Mucosa of gallbladder (tissue), 1 donor: ENCODE measurements at regions not wholly inside any gene's neighbourhood (a gene's known extent, or its start where the extent isn't known, plus 50 kb on each side); places are given as distances from the start of the nearest gene placed in this dataset.

Source experiments
- DNase-seq: peaks from one replicate; pipeline ENCODE4 v3.0.0-alpha.2; 2020; ENCODE audit warnings: low spot score
- donor health status: DM: no; HTN: no; CAD: no.

DNA sequence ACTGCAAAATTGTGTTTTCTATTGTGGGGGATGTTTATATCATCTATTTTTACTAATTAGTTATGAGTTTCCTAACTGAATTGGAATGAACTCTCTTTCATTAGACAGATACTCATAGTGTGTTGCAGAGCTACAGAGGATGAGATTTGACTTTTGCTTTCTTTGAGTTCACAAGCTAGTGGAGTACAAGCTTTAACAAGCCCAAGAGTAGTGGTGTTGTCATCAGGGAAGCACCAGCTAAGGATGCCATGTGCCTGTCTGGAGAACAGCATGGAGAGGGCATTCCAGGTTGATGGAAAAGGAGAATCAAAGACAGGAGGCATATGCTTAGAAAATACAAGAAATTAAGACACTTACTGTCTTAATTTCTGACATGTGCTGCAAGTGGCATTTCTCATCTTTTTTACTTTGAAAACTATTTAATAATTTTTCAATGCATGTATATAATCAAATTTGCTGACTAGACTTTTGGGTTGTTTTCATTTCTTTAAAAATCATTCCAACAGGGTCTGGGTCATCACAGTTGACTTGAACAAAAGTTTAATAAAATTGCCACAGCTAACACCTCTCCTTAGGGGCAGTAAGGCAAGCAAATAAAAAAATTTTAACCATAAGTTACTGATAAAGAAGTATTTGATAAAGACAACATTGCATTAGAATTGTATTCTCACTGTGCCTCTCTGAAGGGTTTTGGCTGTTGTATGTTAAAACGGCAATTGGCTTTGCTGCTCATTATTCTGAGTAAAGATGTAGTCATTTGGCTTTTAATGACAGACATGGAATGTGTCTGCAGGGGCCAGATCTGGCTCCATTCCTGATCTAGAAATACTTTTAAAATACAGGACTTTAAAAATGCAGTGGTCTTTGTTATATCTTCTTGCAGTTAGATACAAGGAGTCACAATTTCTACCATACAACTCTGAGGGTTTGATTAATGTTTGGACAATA lies 323.7 kb upstream of the CDH11 start:
- DNase-seq, result no peak

DNA sequence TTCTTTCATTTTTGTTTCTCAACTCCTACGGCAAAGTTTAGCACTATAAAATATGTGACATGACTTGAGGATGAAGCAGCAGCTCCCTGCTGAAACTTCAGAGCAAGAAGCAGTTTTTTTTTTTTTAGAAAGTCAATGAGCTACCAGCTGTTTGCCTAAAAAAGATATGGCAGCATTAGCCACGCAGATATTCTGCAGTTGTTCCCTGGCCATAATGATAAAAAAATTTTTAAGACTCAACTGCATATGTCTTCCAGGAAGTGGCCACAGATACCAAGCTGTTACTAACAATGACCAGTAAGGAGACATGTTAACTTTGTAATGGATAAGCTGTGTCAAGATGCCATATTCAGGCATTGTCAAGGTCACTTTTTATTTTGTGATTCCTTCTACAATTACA lies 319.6 kb upstream of the CDH11 start:
- no peak for DNase-seq

DNA sequence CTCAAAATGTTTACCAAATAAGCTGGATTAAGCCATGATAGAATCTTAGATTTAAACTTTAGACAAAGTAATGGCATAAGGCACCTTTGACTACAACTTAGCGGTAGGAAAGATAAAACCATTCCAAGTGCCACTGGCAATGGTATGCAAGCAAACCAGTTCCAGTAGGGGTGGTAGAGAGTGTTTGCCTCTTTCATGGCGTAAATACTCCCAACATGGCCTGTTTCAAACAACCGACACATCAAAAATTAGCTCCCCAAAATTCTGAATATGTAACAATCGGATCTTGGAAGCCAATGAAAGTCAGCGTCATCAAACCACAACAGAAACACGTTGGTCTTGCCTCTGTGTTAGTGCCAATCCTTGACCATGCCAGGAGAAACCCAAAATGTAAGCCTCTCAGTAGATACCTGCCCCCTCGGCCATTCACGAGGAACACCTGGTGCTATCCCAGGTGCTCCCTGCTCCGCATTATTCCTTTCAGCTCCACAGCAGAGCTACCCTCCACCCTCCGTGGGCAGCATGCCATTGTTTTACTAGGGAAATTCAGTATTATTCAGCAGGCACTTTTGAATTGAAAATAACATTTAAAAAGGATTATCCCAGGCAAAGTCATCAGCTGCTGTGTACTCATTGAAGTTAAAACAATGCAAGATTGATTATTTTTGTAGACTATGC lies 307.8 kb upstream of the CDH11 start:
- no peak for DNase-seq

DNA sequence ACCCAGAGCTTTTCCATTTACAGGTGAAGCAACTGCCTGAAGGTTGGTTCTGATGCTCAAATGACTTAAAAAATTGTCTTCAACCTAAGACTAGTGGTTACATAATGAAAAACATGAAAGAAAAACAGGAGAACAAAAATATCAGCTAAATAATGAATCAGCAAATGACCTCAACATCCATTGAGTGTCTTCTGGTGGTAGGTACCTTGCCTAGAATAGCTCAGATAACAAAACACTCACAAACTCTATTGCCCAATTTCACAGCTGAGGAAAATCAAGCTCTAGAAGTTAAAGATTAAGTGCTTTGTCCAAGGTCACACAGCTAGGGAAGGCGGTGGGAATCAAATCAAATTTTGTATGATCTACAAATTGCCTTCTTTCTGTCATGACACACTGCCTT lies 304.6 kb upstream of the CDH11 start:
- DNase-seq, result no peak

DNA sequence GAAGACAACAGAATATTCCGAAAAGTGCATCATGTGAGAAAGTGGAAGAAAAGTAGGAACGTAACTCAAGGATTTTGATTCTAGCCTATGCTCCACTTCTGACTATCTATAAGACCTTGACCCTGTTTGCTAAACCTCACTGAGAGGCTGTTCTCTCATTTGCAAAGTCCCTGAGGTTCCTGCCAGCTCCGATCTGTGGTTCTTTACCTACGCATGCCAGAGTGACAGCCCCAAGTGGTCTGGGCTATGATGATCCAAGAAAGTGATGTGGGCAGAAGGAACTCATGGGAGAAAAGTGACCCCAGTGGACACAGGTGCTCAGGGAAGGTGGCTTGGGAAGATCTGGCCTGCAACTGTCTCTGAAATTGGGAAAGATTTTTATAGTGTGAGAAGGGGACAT lies 301.1 kb upstream of the CDH11 start:
- DNase-seq, result no peak

DNA sequence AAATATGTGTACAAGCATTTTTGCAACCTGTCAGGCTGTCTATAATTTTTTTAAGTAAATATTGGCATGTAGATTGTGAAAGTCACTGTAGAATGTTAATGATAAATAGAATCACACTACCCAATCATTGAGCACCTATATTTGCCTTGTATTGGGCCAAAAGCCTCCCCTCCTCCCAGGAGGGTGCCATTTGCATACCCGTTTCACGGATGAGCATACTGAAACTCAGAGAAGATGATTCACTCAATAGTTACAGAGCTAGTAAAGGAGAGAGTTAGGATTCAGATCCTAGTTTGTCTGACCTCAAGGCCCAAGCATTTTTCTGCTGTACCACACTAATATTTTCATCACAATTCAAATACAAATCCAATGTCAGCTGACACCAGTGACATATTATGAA lies 299.7 kb upstream of the CDH11 start:
- no peak for DNase-seq

DNA sequence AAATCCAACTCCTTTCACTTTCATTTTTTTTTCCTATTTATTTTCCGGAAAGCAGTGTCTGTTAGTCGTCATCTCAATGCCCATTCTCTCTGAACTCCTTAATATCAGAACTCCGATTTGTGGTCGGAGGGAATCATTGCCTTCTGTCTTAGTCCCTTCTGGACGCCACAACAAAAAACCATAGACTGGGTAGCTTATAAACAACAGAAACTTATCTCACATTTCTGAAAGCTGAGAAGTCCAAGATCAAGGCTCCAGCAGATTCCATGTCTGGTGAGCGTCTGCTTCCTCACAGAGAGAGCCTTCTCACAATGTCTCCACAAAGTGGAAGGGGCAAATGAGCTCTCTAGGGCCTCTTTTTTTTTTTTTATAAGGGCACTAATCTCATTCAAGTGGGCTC lies 296.6 kb upstream of the CDH11 start:
- DNase-seq, result no peak

DNA sequence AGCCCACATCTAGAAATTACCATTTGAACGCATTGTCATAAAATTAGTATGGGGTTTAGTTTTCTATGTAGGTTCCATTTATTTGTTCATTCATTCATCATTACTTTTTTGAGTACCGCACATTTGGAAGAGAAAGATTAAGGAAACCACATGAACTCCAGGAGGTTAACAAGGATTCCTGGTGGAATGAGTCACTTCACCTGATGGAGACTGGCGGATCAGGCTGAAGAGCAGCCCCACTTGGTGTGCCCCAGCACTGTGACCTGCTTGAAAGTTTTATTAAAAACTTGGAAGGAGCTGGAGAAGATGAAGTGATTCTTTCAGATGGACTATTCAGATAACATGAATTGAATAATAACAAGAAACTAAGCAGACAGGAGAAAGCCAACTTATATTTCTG lies 293.6 kb upstream of the CDH11 start:
- no peak for DNase-seq

DNA sequence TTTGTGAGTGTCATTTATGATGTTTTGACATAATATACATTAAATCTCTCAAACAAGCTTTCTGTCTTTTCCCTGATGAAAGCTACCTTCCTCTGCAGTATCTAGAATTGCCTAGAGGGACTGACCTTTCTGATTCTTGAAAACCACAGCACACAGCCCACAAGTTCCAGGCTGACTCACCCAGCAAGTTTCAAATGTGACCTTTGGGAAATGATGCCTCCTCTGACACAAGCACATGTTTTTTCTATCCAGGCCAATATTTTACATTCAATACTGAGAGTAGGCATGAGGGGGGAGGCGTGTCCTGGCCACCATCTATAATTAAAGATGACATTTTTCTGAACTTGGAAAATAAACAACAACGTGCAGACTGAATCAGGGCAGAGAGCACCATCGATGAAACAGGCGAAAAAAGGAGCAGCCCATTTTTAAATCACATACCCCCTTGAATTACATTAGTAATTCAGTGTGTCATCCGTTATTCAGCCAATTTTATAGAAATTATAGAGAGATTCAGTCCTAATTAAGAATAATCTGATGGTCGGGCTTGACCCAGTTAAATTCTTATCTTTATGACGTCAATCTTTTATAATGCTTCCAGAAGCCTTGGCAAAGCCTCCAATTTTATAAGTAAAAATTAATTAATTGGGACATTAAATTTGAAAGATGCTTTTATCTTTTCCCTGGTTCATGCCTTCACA lies 292.6 kb upstream of the CDH11 start:
- no peak for DNase-seq

DNA sequence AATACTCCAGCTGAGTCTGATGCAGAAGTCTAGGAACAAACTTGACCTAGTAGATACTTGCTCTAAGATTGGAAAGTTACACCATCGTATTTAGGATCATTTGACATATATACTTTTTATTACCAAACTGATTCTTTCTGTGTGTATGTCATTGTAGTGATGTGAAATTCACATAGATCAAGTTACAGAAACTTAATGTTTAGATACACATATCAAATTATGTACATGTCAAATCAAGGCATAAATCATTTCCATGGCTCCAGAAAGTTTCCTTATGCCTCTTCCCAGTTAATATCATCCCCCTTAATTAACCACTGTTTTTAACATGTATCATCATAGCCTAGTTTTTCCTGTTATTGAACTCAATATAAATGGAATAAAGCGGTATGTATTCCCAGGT lies 292.0 kb upstream of the CDH11 start:
- no peak for DNase-seq

DNA sequence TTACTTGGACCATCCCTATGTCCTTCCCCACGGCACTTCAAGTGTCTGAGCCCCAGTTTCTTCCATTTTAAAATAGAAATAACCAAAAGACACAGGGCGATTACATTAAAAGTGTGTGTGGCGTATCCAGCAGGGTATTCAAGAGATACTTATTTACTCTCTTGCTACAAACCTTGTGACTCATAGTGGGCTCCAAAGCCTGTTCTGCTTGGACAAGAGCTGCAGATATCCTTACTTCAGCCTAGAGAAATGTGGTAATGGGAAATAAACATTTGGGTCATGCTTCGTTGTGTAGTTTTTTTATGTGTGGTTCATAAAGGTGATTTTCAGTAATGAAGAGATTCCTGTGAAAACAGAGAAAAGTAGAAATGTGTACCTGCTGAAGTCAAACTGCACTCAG lies 288.9 kb upstream of the CDH11 start:
- DNase-seq, result no peak

DNA sequence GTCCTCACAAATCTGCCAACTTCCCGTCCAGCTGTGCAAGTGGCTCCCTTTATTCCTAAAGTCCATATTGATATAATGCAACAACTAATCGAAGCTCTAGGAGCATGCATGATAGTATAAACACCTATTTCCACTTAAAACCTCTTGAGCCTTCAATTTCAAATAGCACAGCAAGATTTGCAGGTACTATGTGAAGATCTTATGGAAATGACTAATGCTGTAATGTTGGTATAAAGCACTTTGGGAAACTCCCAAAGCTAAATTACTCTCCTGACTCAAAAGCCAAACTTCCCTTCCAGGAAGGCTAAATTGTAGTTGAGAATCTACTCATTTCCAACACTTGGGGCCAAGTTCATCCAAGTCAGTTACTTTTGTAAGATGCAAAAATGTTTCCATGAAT lies 287.6 kb upstream of the CDH11 start:
- no peak for DNase-seq

DNA sequence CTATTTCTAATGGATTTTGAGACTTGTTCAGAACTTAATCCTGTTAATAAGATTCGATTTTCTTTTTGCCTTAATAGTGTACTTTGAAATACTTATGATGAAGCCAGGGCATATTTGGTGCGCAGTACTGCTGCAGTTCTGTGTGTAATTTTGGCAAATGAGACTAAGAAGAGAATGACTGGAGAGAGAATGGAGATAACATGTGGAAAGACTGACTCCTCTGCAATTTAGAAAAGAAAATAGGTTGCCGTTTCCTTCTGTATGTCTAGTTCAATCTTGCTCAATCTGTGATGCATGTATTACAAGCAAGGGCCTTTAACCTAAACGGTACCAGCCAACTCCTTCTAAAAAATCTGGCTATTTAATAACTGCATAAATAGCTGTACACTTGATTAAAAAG lies 285.1 kb upstream of the CDH11 start:
- DNase-seq, result no peak

DNA sequence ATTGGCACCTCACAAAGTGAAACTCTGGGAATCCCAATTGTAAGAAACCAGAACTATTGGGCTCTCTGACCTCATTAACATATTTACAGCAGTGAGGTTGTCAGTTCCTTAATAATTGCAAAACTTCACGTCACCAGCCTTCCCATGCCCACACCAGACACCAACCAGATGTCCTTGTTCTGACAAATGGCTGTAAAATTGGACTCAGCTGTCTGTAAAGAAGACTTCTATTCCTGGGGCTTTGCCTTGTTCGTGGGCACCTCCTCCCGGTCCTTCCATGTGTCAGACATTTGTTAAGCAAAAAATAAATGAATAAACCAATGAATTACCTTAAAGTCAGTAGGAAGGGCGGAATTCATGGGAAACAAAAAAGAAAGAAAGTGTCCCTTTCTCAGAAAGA lies 284.3 kb upstream of the CDH11 start:
- no peak for DNase-seq

DNA sequence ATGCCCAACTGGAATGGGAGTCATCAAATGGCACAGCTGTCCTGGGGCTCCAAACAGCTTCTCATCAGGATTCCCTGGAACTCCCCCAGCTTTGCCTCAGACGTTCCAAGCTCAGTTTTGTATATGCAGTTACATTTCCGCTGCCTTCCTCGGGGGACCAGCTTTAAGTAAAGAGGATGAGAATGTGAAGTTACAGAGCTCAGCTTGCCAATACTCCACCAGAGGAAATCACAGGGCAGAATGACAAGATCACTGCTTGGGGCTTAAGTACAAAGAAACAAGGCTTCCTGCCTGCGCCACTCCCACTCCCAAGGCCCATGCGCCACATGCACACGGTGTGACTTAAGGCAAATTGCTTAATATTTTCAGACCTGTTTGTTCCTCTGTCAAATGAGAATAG lies 272.4 kb upstream of the CDH11 start:
- no peak for DNase-seq

DNA sequence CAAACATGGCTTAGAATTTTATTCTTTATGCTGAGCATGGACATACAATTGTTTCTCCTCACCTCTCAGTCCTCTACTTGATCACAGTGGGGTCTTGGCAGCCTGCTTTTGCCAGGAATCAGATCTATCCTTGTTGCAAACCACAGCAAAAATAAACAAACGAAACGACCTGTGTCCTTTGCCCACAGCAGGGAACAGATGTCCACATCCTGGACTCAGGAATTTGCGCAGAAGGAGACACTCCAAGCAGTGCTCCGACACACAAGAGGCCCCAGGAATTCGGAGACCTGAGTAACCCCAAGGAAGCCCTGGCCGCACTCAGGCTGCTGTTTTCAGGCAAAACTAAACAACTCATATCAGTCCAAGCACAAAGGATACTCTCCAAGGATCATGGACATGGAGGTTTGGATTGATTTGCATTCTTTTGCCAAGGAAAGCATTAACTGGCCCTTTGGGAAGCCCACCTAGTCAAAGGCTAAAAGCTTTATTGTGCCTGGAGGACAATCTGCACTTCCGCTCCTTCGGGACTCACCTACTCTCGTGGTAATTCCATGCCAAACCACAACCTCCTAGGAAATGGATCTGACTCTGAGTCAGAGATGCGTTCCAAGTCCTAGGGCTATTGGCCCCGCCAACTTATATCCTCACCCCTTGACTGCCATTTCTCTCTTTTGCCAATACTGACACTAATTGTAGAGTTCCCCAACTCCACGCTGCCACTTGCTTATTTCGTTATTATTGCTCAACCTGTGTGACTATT lies 271.1 kb upstream of the CDH11 start:
- no peak for DNase-seq

DNA sequence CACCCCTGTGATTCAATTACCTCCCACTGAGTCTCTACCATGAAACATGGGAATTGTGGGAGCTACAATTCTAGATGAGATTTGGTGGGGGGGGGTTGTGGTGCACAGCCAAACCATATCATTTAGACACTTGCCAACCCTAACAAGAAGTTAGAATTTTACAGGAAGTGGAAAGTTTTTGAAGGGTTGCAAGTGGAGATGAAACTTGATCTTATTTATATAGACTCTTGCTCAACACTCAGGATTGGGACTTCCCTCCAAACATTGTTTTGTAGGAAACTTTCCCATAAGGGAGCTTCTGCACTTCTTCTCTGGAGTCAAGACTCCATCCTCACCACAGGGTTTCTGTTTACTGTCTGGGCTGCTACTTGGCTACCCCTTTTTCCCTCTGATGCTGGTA lies 266.7 kb upstream of the CDH11 start:
- DNase-seq, result no peak

DNA sequence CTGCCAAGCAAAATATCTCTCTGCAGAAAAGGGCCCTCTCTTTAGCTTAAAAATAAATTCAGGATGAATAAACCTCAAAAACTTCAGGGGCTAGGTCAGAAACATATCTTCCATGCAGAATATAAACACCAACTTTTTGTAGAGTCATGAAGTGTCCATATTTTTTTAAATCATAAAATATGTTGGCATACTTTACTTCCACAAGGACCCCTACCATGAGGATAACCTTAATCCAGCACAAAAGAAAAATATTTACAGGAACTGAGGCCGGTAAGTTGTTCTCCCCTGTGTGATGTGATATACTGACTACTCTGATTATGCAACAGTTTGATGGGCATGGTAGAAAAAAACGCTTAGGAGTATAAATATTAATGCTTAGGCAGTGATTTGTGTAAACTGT lies 264.8 kb upstream of the CDH11 start:
- no peak for DNase-seq

DNA sequence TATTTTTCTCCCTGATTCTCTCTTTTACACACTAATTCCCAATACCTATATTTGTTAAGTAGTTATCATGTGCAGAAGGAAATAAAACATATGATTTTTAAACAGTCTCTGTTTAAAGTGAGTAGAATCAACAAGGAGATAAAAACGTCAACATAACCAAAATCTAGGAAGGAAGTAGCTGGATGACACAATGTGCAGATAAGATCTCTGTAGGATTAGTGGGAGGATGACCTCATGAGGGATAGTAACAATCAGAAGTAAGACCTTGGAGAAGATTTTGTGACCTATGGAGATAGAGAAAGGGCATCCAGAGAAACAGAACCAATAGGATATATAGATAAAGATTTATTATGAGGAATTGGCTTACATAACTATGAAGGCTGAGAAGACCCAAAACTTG lies 262.6 kb upstream of the CDH11 start:
- DNase-seq, result no peak

DNA sequence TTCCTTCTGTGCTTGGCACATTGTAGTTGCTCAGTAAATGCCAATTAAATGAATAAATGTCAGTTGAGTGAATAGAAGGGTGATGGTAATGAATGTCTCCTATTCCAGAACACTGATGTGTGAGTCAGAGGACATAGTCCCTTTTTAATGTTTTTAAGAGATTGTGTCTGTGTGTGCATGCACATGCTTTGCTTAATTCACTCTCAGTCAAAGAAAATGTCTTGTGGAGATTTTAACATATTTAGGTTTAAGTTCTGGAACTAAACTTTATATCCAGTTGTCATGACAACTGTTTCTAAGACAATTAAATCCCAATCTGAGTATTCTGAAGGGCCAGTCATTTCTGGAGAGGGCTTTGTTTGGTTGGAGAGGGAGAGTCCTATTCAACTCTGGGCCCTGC lies 255.3 kb upstream of the CDH11 start:
- no peak for DNase-seq

DNA sequence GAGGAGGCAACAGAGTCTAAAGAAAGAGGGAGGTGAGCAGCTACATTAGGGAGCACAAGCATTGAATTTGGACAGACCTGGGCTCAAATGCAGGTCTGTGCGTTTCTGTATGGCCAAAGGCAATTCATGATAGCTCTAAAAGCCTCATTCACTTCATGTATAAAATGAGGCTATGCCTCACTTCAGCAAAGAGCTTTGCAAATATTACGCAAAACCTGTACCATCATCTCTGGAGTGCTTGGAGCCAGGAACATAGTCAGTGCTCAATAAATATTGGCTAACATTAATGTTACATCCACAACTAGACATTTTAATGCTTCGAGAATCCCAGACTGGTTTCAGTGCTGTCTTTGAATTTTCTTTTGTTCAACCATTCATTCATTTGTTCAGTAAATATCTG lies 254.7 kb upstream of the CDH11 start:
- no peak for DNase-seq

DNA sequence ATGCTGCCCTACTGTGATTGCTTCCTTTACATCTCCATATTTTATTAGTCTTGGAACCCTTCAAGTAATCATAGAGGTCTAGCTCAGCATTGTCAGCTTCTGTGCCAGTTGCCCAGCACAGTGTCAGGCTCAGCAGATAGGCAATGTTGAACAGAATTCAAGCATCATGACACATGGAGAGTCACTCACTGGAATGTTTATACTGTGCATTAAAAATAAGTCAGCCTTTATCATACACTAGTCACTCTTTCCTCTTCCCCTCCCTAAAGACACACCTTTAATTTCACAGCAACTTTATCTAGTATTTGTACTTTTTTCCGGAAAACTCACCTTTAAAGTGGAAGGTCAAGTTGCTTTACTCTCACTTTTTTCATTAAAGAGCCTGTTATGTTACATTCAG lies 253.8 kb upstream of the CDH11 start:
- DNase-seq, result no peak
